A673 (cell line): ENCODE measurements at regions not wholly inside any gene's neighbourhood (a gene's known extent, or its start where the extent isn't known, plus 50 kb on each side); places are given as distances from the start of the nearest gene placed in this dataset.

ENCODE experiments used
- EZH2 ChIP-seq: fragments of 200-600 bp; sonication (generic); IDR thresholded peaks from 2 replicates; pipeline ENCODE4 v1.6.1; 2017; ENCODE audit warnings: borderline replicate concordance, low read depth, mild to moderate bottlenecking, mixed read lengths, antibody characterized with exemption, low read length; ENCODE audit not compliant: poor library complexity, severe bottlenecking
- TF ChIP-seq, protein P1 (sequence below): fragments of 300-800, 200-600 bp; sonication (generic); conservative IDR thresholded peaks from 2 replicates; pipeline ENCODE4 v1.5.1; 2017; ENCODE audit warnings: low read depth, mild to moderate bottlenecking, antibody characterized with exemption, low read length, moderate library complexity, mixed read lengths

DNA sequence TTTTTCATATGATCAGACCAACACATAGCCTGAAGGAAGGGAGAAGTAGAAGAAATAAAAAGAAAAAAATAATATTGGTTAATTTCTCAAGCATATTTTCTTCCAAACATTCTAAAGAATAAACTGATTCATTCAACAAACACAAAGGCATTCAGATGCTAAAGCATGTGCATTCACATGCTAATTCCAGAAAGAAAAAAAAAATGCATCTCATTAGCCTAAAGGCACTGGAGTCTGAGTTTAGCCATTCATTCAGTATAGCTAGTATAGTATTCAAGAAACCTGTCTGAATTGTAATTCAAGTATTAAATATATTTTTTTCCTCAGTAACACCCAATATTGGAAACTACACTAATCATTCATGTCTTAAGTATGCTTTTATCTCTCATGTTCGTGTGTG is 61.0 kb upstream of the FER start:
- TF ChIP-seq, protein P1, sequence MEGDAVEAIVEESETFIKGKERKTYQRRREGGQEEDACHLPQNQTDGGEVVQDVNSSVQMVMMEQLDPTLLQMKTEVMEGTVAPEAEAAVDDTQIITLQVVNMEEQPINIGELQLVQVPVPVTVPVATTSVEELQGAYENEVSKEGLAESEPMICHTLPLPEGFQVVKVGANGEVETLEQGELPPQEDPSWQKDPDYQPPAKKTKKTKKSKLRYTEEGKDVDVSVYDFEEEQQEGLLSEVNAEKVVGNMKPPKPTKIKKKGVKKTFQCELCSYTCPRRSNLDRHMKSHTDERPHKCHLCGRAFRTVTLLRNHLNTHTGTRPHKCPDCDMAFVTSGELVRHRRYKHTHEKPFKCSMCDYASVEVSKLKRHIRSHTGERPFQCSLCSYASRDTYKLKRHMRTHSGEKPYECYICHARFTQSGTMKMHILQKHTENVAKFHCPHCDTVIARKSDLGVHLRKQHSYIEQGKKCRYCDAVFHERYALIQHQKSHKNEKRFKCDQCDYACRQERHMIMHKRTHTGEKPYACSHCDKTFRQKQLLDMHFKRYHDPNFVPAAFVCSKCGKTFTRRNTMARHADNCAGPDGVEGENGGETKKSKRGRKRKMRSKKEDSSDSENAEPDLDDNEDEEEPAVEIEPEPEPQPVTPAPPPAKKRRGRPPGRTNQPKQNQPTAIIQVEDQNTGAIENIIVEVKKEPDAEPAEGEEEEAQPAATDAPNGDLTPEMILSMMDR = no peak
- no peak for TF ChIP-seq EZH2
